ENCODE measurements at regions not wholly inside any gene's neighbourhood (a gene's known extent, or its start where the extent isn't known, plus 50 kb on each side); places are given as distances from the start of the nearest gene placed in this dataset.

- no peak for DNase-seq
Measured at GRCh38 chr2:176745543-176746200, 466.9 kb upstream of the HNRNPA3 start.

DNA sequence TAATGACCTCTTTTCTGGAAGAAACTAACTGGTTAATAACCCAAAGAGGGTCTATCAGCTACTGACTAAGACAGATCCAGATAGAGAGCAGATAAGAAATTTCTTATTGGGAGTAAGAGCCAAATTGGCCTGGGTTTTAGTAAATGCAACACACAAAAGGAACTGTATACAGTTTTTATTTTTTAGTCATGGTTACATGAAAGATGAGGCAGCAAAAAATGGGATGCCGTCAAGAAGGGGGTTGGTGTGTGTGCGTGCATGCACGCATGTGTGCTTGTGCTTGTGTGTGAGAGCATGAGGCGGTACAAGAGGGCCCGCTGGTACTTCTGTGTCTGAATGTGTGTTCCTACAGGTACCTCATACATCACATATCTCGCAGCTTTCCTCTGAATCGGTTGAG is 466.2 kb upstream of the HNRNPA3 start:
- DNase-seq = no peak

DNA sequence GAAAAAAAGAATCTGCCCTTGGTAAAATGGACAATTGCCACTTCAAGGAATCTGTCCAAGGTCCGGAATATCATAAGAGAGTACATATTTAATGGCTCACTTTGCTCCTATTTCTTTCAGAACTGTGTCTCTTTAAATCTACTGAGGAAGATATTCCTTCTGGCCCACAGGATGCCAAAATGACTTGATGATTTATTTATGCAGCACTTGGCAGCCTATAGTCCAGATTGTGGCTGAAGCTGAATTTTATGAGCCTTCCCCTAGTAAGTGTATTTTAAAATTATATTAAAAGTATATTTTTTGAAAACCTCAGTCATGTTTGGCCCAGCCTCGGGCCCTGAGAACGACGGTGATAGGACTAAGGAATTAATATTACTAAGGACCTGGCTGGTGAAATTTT is 465.1 kb upstream of the HNRNPA3 start:
- DNase-seq = no peak

- DNase-seq = no peak
Measured at GRCh38 chr2:176747928-176748327, 464.7 kb upstream of the HNRNPA3 start.

DNA sequence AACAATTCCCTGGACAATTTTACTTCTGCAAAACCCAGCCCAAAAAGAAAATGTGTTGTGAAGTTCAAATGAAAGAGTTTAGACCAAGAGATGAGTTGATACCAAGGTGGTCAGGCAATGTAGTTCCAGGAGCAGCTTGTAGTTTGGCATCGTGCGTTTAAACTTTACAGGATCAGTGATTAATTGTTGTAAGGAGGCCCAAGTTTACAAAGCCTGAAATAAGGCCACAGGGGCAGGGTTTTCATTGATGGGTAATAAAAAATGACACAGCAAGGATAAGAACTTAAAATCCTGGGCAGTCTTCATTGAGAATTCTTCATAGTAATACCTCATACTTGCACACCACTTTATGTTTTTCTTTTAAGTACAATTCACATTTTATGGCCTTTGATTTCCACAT is 463.9 kb upstream of the HNRNPA3 start:
- no peak for DNase-seq

DNA sequence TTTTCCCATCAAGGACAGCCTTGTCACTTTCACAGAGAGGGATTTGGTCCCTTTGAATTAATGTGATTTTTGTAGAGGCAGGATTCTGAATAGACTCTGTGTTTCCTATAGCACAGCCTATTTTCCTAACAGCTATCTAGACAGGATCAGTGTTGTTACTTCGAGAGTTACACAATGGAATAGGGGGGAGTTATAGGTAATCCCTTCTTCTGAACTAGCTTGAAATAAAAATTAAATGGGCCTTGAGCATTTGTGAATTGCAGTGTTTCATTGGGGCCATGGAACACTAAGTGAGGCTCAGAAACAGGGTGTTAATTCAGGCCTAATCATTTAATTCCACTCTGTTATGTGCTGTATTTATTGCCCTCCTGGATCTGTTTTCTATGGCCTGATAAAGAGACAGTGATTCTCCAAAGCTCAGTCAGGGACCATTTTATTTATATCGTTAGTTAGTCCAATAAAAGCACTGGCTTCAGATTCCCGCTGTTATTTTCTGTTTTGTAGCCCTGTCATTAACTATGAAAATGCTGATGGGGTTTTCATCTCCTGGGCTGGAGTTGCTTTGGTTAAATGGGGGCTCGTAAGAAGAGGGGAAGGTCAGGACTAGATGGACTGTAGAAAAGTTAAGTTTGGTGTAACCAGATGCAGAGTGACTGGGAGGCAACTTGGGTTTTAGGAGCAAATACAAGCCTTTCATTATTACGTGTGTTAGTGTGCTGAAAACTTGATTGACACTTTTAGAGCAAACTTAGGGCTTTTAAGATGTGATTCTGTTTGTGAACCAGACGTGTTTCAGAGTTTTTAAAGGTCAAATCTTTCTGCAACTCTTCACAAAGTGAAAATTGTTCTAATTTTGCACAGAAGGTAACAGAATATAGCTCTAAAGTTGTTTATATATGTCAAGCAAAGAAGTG is 461.0 kb upstream of the HNRNPA3 start:
- DNase-seq = no peak

DNA sequence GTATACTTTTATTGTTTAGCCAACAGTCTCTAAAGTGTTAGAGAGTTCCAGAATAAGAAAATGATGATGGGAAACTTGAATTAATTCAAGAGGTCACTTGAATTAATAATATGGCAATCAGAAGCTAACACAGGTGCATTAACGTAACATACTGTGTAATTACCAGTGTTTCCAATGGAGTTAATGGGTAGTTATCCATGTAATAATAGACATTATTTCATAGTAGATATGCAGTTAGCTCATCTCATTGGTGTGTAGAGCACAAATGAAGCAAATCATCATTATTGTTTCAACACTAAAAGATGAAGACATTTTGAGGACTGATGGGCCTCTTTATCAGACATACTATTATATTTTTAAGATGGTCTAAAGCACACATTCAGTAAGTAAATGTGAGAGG is 460.3 kb upstream of the HNRNPA3 start:
- no peak for DNase-seq

DNA sequence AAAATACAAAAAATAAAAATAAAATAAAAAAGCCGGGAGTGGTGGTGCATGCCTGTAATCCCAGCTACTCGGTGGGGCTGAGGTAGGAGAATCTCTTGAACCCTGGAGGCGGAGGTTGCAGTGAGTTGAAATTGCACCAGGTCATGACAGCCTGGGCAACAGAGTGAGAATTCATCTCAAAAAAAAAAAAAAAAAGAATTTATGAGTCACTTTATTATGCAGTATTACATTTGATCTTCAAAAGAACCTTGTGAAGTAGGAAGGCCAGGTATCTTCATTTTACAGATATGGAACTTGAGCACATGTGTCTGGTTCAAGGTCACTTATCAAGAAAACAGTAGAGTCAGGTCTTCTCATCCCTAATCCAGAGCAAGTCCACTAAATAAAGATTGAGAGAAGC is 459.4 kb upstream of the HNRNPA3 start:
- no peak for DNase-seq

- no peak for DNase-seq
Measured at GRCh38 chr2:176753752-176754474, 458.7 kb upstream of the HNRNPA3 start.

- no peak for DNase-seq
Measured at GRCh38 chr2:176755537-176756135, 457.0 kb upstream of the HNRNPA3 start.

DNA sequence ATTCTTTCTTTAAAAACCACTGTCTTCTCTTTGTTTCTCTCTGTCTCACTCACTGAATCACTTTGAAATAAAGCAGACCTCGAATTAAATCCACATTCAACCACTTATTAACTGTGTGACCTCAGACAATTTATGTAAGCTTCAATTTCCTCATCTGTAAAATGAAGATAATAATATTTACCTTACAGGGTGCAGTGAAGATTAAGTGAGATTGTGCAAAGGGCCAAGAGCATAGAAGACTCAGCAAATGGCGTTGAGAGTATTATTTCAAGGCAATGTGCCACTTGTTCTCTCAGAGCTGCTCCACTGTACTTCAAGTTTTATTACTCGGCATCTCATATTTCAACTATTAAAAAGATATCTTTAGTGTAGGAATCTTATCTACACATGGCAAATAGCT is 454.2 kb upstream of the HNRNPA3 start:
- no peak for DNase-seq

GRCh38 chr2:176760439-176760838 is 452.2 kb upstream of the HNRNPA3 start:
- DNase-seq = no peak

DNA sequence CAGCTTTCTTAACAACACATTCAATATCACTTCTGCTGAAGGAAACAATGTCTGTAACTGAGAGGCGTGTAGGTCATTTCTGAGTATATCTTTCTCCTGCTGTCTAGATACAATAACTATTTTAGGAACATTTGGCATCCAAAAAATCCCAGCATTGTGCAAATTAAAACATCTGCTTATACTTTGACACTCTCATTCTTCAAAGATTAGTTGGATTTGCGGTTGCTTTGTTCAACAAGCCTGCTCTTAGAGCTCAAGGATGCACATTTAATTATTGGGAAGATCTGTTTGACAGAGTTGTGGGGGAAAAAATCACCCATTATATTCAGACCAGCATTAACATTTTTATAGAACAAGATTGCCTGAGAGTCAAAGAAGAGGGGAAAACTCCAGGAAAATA is 449.5 kb upstream of the HNRNPA3 start:
- DNase-seq = no peak

- DNase-seq = no peak
Measured at GRCh38 chr2:176763851-176764404, 448.7 kb upstream of the HNRNPA3 start.

- no peak for DNase-seq
Measured at GRCh38 chr2:176764921-176765320, 447.7 kb upstream of the HNRNPA3 start.

GRCh38 chr2:176766005-176766404 is 446.6 kb upstream of the HNRNPA3 start:
- no peak for DNase-seq

GRCh38 chr2:176768185-176768584 is 444.4 kb upstream of the HNRNPA3 start:
- DNase-seq = no peak

GRCh38 chr2:176769021-176769420 is 443.6 kb upstream of the HNRNPA3 start:
- DNase-seq = no peak

DNA sequence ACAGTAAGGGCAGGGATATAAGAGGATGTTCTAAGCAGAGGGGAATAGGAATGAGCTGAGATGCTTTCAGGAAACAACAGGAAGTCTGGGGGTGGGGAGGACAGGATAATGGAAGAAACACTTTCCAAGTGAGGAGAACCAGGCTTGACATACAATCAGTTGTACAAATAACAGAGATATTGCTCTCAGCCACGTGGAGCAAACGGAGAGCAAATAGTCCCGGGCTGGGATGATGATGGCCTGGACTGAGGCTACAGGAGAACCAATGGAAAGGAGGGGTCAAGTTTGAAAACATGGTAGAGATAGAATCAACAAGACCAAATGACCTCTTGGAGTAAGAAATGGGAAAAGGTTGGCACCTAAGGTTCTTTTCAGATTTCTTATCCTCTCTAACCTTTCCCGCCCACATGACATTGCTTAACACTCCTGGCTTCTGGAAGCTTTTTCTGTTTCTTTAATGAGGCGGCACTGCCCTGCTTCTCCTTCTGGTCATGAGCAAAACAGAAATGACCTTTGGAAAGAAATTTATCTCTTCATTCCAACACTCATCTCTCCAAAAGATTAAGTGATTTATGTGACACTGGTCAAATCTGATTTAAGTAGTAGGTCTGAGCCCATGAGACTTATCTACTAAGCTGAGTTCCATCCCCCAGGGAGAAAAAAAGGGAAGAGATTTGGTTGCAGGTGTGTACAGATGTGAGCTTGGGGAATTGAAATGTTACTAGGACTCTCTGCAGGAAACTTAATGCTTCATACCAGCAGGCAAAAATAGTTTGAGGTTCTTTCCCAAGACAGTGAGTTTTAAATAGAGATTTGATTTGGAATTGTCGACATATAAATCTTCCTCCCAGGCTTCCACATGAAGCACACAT is 442.9 kb upstream of the HNRNPA3 start:
- DNase-seq = no peak

DNA sequence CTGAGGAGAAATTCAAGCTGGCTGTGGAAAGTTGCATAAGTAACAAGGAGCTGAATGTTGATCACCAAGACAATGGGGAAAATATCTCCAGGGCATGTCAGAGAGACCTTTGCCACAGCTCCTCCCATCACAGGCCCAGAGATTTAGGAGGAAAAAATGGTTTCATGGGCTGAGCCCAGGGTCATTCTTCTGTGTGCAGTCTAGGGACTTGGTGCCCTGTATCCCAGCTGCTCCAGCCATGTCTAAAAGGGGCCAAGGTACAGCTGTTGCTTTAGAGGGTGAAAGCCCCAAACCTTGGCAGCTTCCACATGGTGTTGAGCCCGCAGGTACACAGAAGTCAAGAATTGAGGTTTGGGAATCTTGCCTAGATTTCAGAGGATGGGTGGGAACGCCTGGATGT is 439.8 kb upstream of the HNRNPA3 start:
- DNase-seq = no peak

GRCh38 chr2:176774766-176775451 is 437.7 kb upstream of the HNRNPA3 start:
- DNase-seq = no peak
